ENCODE measurements at regions not wholly inside any gene's neighbourhood (a gene's known extent, or its start where the extent isn't known, plus 50 kb on each side); places are given as distances from the start of the nearest gene placed in this dataset.
"Not testable (repeated sequence)": the region's sequence is repeated elsewhere in the genome, so short reads cannot be mapped to it uniquely, and the experiment has no call there.

GRCh38 chr13:73166204-73166603 is 107.4 kb downstream of the KLF5 start:
- Histone ChIP-seq H3K9ac (ENCODE audit: low read length) (no peak overlapping the region), H3K4me3 (ENCODE audit: low read length) (no peak overlapping the region), H3K9me3 (ENCODE audit: control insufficient read depth, low read depth, low read length) (no peaks in the 10 kb centered on the region), H3K36me3 (ENCODE audit: control insufficient read depth, low read depth, low read length) (no peaks in the 10 kb centered on the region), H3K27ac (ENCODE audit: low read length) (no peak overlapping the region), H3K27me3 (ENCODE audit: control insufficient read depth, insufficient read depth, low read length) (no peaks in the 10 kb centered on the region), H3K4me1 (ENCODE audit: control insufficient read depth, low read depth, low read length) (peaks cover 14% of the 10 kb centered on the region)

GRCh38 chr13:73162912-73163911 is 104.4 kb downstream of the KLF5 start:
- H3K36me3 ChIP-seq (ENCODE audit: control insufficient read depth, low read depth, low read length) = no peaks in the 10 kb centered on the region
- no peak overlapping the region for H3K27ac ChIP-seq (ENCODE audit: low read length)
- no peak overlapping the region for H3K4me3 ChIP-seq (ENCODE audit: low read length)
- H3K9ac ChIP-seq (ENCODE audit: low read length) = no peak overlapping the region
- no peaks in the 10 kb centered on the region for H3K27me3 ChIP-seq (ENCODE audit: control insufficient read depth, insufficient read depth, low read length)
- no peaks in the 10 kb centered on the region for H3K4me1 ChIP-seq (ENCODE audit: control insufficient read depth, low read depth, low read length)
- no peaks in the 10 kb centered on the region for H3K9me3 ChIP-seq (ENCODE audit: control insufficient read depth, low read depth, low read length)

- H3K4me3 ChIP-seq (ENCODE audit: low read length) = not testable (repeated sequence)
Observed at GRCh38 chr13:73160371-73161031, 101.7 kb downstream of the KLF5 start.

GRCh38 chr13:73158851-73159250 is 100.0 kb downstream of the KLF5 start:
- no peak overlapping the region for H3K27ac ChIP-seq (ENCODE audit: low read length)
- H3K9ac ChIP-seq (ENCODE audit: low read length) = no peak overlapping the region
- no peak overlapping the region for H3K4me3 ChIP-seq (ENCODE audit: low read length)
- H3K9me3 ChIP-seq (ENCODE audit: control insufficient read depth, low read depth, low read length) = no peaks in the 10 kb centered on the region
- no peaks in the 10 kb centered on the region for H3K4me1 ChIP-seq (ENCODE audit: control insufficient read depth, low read depth, low read length)
- H3K27me3 ChIP-seq (ENCODE audit: control insufficient read depth, insufficient read depth, low read length) = no peaks in the 10 kb centered on the region
- no peaks in the 10 kb centered on the region for H3K36me3 ChIP-seq (ENCODE audit: control insufficient read depth, low read depth, low read length)

More at GRCh38 chr13:73160371-73161031, 101.7 kb downstream of the KLF5 start:
- H3K27ac ChIP-seq (ENCODE audit: low read length); H3K36me3 ChIP-seq (ENCODE audit: control insufficient read depth, low read depth, low read length); H3K9ac ChIP-seq (ENCODE audit: low read length); H3K27me3 ChIP-seq (ENCODE audit: control insufficient read depth, insufficient read depth, low read length); H3K4me1 ChIP-seq (ENCODE audit: control insufficient read depth, low read depth, low read length); H3K9me3 ChIP-seq (ENCODE audit: control insufficient read depth, low read depth, low read length): not testable (repeated sequence)

GRCh38 chr13:73157031-73157430 is 98.2 kb downstream of the KLF5 start:
- Histone ChIP-seq H3K27ac (ENCODE audit: low read length) (no peak overlapping the region), H3K4me3 (ENCODE audit: low read length) (no peak overlapping the region), H3K27me3 (ENCODE audit: control insufficient read depth, insufficient read depth, low read length) (no peaks in the 10 kb centered on the region), H3K4me1 (ENCODE audit: control insufficient read depth, low read depth, low read length) (no peaks in the 10 kb centered on the region), H3K9ac (ENCODE audit: low read length) (no peak overlapping the region), H3K36me3 (ENCODE audit: control insufficient read depth, low read depth, low read length) (no peaks in the 10 kb centered on the region), H3K9me3 (ENCODE audit: control insufficient read depth, low read depth, low read length) (no peaks in the 10 kb centered on the region)

GRCh38 chr13:73146707-73147106 is 87.9 kb downstream of the KLF5 start:
- no peaks in the 10 kb centered on the region for H3K27me3 ChIP-seq (ENCODE audit: control insufficient read depth, insufficient read depth, low read length)
- H3K9ac ChIP-seq (ENCODE audit: low read length) = no peak overlapping the region
- H3K27ac ChIP-seq (ENCODE audit: low read length) = no peak overlapping the region
- no peaks in the 10 kb centered on the region for H3K36me3 ChIP-seq (ENCODE audit: control insufficient read depth, low read depth, low read length)
- no peaks in the 10 kb centered on the region for H3K4me1 ChIP-seq (ENCODE audit: control insufficient read depth, low read depth, low read length)
- H3K4me3 ChIP-seq (ENCODE audit: low read length) = no peak overlapping the region
- no peaks in the 10 kb centered on the region for H3K9me3 ChIP-seq (ENCODE audit: control insufficient read depth, low read depth, low read length)

DNA sequence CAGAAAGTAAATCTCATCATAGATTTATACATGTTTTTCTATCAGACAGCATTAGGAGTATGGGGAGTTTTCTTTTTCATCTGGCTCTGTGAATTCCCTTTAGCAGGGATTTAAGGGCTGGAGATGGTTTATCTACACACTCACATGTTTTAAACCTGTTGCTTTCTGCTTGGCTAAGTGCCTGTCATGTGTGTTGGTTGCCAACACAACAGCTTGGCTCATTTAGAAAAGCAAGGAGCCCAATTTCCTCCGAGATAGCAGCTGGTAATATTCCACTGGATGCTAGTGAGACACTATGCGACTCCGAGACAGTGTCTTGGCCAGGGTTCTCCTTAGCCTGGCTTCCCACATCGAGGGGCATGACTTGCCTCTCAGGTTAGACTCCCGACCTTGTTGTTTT is 83.3 kb downstream of the KLF5 start:
- Histone ChIP-seq H3K4me3 (ENCODE audit: low read length) (no peak overlapping the region), H3K4me1 (ENCODE audit: control insufficient read depth, low read depth, low read length) (peaks cover 10% of the 10 kb centered on the region), H3K9ac (ENCODE audit: low read length) (no peak overlapping the region), H3K9me3 (ENCODE audit: control insufficient read depth, low read depth, low read length) (no peaks in the 10 kb centered on the region), H3K27ac (ENCODE audit: low read length) (no peak overlapping the region), H3K36me3 (ENCODE audit: control insufficient read depth, low read depth, low read length) (no peaks in the 10 kb centered on the region), H3K27me3 (ENCODE audit: control insufficient read depth, insufficient read depth, low read length) (no peaks in the 10 kb centered on the region)

DNA sequence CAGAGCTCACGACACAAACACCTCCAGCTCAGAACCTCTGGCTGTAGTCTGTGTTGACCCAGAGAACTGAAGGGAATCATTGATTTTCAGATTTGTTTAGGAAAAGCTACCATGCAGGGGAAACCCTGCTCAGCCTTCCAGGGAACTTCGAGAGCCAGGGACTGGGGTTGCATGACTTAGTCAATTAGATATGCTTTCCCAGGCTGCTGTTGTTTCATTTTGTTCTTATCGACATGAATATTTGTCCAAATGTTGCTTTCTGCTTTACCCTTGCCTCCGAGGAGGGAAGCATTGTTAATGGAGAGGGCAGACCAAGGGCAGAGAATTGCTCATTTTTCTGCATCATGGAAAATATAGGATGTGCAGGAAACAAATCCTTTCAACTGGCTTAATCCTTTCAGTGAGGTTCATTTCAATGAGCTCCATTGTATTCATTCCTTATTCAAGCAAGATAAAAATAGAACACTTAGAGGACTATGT is 82.5 kb downstream of the KLF5 start:
- no peak overlapping the region for H3K4me3 ChIP-seq (ENCODE audit: low read length)
- H3K9ac ChIP-seq (ENCODE audit: low read length) = no peak overlapping the region
- H3K4me1 ChIP-seq (ENCODE audit: control insufficient read depth, low read depth, low read length) = peaks cover 13% of the 10 kb centered on the region
- no peak overlapping the region for H3K27ac ChIP-seq (ENCODE audit: low read length)
- no peaks in the 10 kb centered on the region for H3K27me3 ChIP-seq (ENCODE audit: control insufficient read depth, insufficient read depth, low read length)
- H3K36me3 ChIP-seq (ENCODE audit: control insufficient read depth, low read depth, low read length) = no peaks in the 10 kb centered on the region
- H3K9me3 ChIP-seq (ENCODE audit: control insufficient read depth, low read depth, low read length) = no peaks in the 10 kb centered on the region

DNA sequence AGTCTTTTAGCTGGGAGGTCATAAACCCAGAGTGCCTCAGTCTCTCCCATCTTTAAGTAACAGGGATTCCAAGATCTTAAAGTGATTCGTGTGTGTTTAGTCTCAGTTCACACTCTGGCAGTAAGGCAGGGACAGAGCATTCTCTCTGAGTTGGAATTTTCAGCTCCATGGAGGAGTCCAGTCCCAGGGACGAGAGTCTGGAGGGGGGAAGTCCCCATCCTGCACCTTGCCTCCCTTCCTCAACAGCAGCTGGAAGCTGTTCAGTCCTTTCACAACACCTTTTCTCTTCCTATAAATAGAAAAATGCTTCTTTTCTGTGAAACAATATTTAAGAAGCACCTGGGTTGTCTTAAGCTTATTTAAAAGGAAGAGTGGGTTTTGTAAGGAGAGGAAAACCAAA is 82.0 kb downstream of the KLF5 start:
- Histone ChIP-seq H3K4me3 (ENCODE audit: low read length) (no peak overlapping the region), H3K9me3 (ENCODE audit: control insufficient read depth, low read depth, low read length) (no peaks in the 10 kb centered on the region), H3K9ac (ENCODE audit: low read length) (no peak overlapping the region), H3K4me1 (ENCODE audit: control insufficient read depth, low read depth, low read length) (peaks cover 13% of the 10 kb centered on the region), H3K27me3 (ENCODE audit: control insufficient read depth, insufficient read depth, low read length) (no peaks in the 10 kb centered on the region), H3K36me3 (ENCODE audit: control insufficient read depth, low read depth, low read length) (no peaks in the 10 kb centered on the region), H3K27ac (ENCODE audit: low read length) (no peak overlapping the region)

- Histone ChIP-seq H3K27ac (ENCODE audit: low read length) (no peak overlapping the region), H3K4me3 (ENCODE audit: low read length) (no peak overlapping the region), H3K9ac (ENCODE audit: low read length) (no peak overlapping the region)
Observed at GRCh38 chr13:73138638-73139491, 80.1 kb downstream of the KLF5 start.

GRCh38 chr13:73138276-73138637 is 79.5 kb downstream of the KLF5 start:
- Histone ChIP-seq H3K36me3 (ENCODE audit: control insufficient read depth, low read depth, low read length) (no peaks in the 10 kb centered on the region), H3K9me3 (ENCODE audit: control insufficient read depth, low read depth, low read length) (no peaks in the 10 kb centered on the region), H3K4me3 (ENCODE audit: low read length) (no peak overlapping the region), H3K9ac (ENCODE audit: low read length) (no peak overlapping the region), H3K4me1 (ENCODE audit: control insufficient read depth, low read depth, low read length) (peaks cover 13% of the 10 kb centered on the region), H3K27ac (ENCODE audit: low read length) (no peak overlapping the region), H3K27me3 (ENCODE audit: control insufficient read depth, insufficient read depth, low read length) (no peaks in the 10 kb centered on the region)

More at GRCh38 chr13:73138638-73139491, 80.1 kb downstream of the KLF5 start:
- no peaks in the 10 kb centered on the region for H3K9me3 ChIP-seq (ENCODE audit: control insufficient read depth, low read depth, low read length)
- no peaks in the 10 kb centered on the region for H3K36me3 ChIP-seq (ENCODE audit: control insufficient read depth, low read depth, low read length)
- H3K4me1 ChIP-seq (ENCODE audit: control insufficient read depth, low read depth, low read length) = peaks cover 13% of the 10 kb centered on the region
- no peaks in the 10 kb centered on the region for H3K27me3 ChIP-seq (ENCODE audit: control insufficient read depth, insufficient read depth, low read length)

Measured in iPS-18a (cell line).